Iris pigment epithelial cell (primary cell): ENCODE measurements at regions not wholly inside any gene's neighbourhood (a gene's known extent, or its start where the extent isn't known, plus 50 kb on each side); places are given as distances from the start of the nearest gene placed in this dataset.
A peak's percentile ranks its signal among the peaks of the same experiment; 100 is the strongest.
"Not testable (repeated sequence)": the region's sequence is repeated elsewhere in the genome, so short reads cannot be mapped to it uniquely, and the experiment has no call there.

Experiments
- DNase-seq: peaks from one replicate; pipeline ENCODE4 v3.0.0-alpha.2; 2011; ENCODE audit warnings: low read depth

- DNase-seq, result no peak
Observed at GRCh38 chr3:153910387-153910786, 210.8 kb upstream of the ARHGEF26 start.

GRCh38 chr3:153911116-153911515 lies 210.1 kb upstream of the ARHGEF26 start:
- no peak for DNase-seq

GRCh38 chr3:153919773-153920172 lies 201.4 kb upstream of the ARHGEF26 start:
- no peak for DNase-seq

GRCh38 chr3:153921826-153922225 lies 199.4 kb upstream of the ARHGEF26 start:
- no peak for DNase-seq

- no peak for DNase-seq
Observed at GRCh38 chr3:153925841-153926514, 195.2 kb upstream of the ARHGEF26 start.

GRCh38 chr3:153927107-153927506 lies 194.1 kb upstream of the ARHGEF26 start:
- DNase-seq, result peak; percentile 65

GRCh38 chr3:153928851-153929250 lies 192.3 kb upstream of the ARHGEF26 start:
- DNase-seq, result no peak

- not testable (repeated sequence) for DNase-seq
Observed at GRCh38 chr3:153933481-153933880, 187.7 kb upstream of the ARHGEF26 start.

- no peak for DNase-seq
Observed at GRCh38 chr3:153944084-153944483, 177.1 kb upstream of the ARHGEF26 start.

- no peak for DNase-seq
Observed at GRCh38 chr3:153951276-153951675, 169.9 kb upstream of the ARHGEF26 start.

GRCh38 chr3:153952091-153952490 lies 169.1 kb upstream of the ARHGEF26 start:
- DNase-seq, result no peak

- DNase-seq, result no peak
Observed at GRCh38 chr3:153956613-153957012, 164.6 kb upstream of the ARHGEF26 start.

GRCh38 chr3:153957421-153957820 lies 163.8 kb upstream of the ARHGEF26 start:
- DNase-seq, result no peak

GRCh38 chr3:153958635-153959595 lies 162.3 kb upstream of the ARHGEF26 start:
- DNase-seq, result no peak

- no peak for DNase-seq
Observed at GRCh38 chr3:153960458-153961074, 160.6 kb upstream of the ARHGEF26 start.

GRCh38 chr3:153961494-153961893 lies 159.7 kb upstream of the ARHGEF26 start:
- no peak for DNase-seq

GRCh38 chr3:153963012-153963411 lies 158.2 kb upstream of the ARHGEF26 start:
- DNase-seq, result no peak

GRCh38 chr3:153967260-153967659 lies 153.9 kb upstream of the ARHGEF26 start:
- DNase-seq, result no peak

- DNase-seq, result no peak
Observed at GRCh38 chr3:153970047-153970446, 151.1 kb upstream of the ARHGEF26 start.

- DNase-seq, result peak; percentile 46
Observed at GRCh38 chr3:153970741-153971347, 150.3 kb upstream of the ARHGEF26 start.

GRCh38 chr3:153972862-153973261 lies 148.3 kb upstream of the ARHGEF26 start:
- no peak for DNase-seq

- DNase-seq, result no peak
Observed at GRCh38 chr3:153973722-153974265, 147.4 kb upstream of the ARHGEF26 start.
